ENCODE measurements at regions not wholly inside any gene's neighbourhood (a gene's known extent, or its start where the extent isn't known, plus 50 kb on each side); places are given as distances from the start of the nearest gene placed in this dataset.

DNA sequence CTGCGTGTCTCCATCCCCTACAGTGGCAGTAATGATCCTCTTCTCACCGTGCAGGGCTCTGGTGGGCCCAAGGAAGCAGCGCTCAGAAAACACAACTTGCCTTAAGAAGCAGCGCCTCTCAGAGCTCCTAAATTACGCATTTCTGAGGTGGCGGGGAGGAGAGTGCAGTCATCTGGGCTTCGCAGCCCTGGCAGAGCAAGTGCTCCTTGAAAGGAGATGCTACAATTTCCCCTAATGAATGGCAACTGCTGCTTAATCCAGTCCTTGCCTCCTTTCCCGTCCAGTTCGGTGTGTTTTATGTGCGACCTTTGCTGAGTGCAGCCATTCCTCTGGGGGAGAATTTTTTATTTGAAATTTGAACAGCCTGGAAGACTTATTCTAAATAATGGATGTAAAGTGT is 287.3 kb downstream of the PTPRU start:
- no peak for DNase-seq (ENCODE audit: low spot score)

DNA sequence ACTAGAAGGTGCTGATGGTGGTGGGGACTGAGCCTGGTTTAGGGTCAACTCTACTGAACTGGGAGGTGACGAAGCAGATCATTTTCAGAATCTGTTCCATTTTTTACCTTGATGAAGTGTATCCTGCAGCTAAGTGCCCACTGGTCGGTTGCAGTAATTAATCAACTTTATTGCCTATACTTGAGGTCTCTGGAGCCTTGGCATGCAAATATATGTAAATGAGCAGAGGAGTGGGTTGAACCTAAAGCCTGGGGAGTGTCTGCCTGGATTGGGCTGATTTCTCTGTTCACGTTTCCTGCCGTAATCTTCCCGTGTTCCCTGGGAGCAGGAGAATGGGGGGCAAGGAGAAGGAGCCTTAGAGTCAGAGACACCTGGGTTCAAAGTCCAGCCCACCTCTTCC is 286.8 kb downstream of the PTPRU start:
- no peak for DNase-seq (ENCODE audit: low spot score)

DNA sequence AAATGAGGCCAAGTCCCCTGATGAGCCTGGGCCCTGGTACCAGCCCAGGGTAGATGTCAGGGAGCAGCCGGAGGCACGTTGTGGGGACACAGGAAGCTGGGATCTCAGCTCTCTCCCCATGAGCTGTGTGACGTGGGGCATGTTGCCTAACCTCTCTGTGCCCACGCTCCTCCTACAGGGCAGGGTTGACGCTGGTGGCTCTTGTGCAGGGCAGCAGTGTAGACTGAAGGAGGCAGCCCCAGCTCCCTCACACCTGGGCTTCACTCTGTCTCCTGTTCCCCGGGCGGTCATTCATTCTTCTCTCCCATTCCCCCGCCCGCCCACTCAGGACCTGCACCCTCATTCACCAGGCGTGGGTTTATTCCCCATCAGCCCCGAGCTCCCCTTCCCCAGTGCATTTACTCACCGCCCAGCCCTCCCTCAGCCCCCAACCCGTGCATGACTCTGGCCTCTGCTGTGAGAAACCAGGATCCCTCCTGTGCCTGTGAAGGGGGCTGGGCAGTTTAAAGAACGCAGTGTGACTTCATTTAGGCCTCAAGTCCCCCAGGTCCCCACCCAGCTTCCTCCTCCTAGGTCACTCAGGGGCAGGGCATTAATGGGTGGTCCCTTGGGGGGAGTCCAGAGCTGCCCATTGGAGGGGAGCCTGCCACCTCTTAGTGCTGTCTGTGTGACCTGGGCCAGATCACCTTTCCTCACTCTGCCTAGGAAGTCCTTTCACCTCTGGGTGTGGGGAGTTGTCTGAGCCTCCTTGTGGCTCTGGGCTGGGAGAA is 285.7 kb downstream of the PTPRU start:
- no peak for DNase-seq (ENCODE audit: low spot score)

DNA sequence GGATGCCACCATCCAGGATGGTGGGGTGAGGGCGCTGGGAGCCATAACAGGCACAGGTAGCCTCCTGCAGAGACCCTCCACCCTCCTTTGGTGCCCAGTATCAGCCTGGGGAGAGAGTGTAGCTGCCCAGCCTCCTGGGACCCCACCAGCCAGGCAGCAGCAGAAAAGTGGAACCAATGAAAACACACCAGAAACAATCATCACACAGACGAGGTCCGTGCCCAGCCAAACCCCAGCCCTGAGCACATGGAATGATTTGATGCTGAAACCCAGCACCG is 285.1 kb downstream of the PTPRU start:
- DNase-seq (ENCODE audit: low spot score), result no peak

DNA sequence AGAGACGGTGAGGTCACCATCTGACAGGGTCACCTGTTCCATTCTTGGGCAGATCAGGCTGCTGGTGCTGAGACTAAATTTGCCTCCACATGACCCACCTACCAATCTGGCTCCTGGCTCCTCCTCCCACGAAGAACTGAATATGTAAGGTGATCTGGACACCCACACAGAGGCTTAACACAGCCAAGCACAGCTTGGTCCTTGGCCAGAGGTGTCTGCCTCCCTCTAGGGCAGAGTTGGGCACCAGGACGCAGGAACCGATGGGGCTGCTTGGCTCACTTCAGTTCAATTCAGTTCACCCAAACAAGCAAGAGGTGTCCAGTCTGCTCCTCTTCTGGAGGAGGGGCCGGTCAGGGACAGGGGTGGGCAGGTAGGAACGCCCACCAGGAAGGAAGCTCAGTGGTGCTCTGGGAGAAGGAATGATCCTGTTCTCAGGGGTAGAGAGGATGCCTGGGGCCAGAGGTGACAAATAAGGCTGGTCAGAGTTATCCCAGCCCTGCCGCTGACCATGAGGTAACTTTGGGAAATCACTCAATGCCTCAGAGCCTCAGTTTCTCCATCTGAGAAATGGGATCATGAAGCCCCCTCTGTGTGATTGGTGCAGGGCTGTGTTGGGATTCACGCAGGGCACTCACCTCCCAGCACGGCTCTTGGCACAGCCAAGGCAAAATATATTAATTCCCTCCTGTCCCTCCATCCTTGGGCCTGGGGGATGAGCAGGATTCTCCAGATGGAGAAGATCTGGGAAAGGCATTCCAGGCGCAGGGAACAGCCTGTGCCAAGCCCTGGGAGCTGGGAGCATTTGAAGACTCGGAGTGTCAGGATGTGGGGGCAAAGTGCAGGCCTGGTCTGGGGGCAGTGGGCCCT is 284.5 kb downstream of the PTPRU start:
- DNase-seq (ENCODE audit: low spot score), result no peak

DNA sequence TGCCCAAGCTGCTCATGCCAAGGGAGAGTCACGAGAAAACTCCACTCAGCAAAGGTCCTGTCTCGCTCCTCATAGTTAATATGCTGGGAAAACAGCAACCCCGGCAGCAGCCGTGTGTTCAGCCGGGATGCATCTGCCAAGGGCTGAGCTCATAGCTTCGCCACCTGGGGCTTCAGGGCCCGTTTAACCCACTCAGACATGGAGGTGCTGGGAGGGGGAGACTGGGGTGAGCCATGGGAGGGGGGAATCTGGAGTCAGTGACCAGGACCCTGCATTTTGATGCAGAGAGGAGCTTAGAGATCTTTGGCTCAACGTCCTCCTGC is 283.4 kb downstream of the PTPRU start:
- no peak for DNase-seq (ENCODE audit: low spot score)

DNA sequence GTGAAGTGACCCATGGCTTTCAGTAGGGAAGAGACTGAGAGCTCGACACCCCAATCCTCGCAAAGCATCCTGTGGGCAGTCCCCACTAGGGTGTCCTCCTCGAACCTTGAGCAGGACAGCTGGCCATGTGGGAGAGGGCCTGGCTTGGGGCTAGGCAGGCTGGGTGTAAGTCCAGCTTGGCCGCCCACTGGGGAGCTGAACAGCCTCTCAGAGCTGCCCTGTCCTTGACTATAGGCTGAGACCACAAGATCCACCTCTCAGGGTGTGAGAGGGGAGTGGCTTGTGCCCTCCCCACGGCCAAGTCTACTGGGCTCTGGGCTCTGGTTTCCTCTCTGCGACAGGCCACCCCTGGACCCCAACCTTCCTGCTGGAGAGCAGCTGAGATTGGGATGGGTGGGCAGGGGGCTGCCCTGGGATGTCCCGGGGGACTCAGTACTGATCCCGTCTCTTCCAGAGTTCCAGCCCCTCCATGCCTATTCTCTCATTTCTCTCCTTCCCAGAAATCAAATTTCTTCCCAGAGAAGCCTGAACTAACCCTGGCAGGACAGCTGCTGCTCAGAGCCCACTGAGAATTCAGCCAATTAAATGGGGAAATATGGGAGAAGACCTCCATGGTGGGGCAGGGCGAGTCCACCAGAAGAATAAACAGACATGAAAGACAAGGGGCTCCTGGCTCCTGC is 282.9 kb downstream of the PTPRU start:
- peak; percentile 9 for DNase-seq (ENCODE audit: low spot score)

DNA sequence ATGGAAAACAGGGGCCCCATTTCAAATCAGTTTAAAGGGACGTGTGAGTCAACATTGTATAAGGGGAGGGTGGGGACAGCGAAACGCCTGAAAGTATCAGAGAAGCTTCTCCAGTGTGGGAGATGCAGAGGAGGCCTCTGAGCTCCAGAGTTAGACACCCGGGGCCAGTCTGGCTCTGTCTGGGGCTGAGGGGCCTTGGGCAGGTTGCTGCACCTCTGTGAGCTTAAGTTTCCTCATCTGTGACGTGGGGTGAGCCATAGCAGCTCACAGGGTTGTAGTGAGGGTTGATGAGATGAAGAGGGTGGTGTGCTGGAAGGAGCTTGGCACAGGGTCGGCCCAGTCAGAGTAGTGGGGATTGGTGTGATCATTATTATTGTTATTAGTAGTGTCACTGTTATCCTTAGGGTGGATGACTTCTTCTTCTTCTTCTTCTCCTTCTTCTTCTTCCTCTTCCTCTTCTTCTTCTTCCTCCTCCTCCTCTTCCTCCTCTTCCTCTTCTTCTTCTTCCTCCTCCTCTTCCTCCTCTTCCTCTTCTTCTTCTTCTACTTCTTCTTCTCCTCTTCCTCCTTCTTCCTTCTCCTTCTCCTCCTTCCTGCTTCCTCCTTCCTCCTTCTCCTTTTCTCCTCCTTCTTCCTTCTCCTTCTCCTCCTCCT is 282.0 kb downstream of the PTPRU start:
- peak; percentile 4 for DNase-seq (ENCODE audit: low spot score)

DNA sequence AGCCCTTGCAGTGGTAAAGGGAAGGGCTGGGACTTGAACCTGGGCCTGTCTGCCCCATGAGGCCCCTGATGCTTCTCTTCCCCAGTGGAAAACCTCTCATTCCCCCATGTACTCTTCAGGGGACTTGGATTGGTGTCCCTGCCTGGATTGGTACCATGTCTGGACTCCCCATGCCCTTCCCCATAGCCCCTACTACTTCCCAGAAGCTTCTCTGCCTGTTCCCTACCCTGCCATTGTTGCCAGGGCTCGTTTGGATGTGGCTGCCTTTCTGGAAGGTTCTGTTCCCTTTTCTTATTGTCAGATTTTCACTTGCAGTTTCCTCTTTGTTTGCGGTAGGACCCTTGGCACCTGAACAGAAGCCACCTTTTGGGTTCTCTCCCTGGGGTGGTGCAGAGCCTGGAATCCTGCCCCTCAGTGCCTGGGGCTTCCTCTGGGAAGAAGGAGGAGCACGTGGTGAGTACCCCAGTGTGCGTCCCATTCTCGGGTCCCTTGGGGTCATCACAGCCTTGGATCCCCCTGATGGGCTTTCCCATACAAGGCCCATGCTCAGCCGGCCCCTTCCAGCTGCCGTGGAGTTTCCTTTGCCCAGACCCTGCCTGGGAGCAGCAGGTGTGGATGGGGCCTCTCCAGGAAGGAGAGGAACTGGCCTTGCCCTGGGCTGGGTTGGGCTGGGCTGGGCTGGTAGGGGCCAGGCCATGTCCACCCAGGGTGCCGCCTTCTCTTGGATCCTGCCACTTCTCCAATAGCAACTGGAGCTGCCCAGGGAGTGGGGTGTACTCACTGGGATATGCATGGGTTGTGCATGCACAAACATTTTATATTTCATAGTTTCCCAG is 281.1 kb downstream of the PTPRU start:
- no peak for DNase-seq (ENCODE audit: low spot score)

DNA sequence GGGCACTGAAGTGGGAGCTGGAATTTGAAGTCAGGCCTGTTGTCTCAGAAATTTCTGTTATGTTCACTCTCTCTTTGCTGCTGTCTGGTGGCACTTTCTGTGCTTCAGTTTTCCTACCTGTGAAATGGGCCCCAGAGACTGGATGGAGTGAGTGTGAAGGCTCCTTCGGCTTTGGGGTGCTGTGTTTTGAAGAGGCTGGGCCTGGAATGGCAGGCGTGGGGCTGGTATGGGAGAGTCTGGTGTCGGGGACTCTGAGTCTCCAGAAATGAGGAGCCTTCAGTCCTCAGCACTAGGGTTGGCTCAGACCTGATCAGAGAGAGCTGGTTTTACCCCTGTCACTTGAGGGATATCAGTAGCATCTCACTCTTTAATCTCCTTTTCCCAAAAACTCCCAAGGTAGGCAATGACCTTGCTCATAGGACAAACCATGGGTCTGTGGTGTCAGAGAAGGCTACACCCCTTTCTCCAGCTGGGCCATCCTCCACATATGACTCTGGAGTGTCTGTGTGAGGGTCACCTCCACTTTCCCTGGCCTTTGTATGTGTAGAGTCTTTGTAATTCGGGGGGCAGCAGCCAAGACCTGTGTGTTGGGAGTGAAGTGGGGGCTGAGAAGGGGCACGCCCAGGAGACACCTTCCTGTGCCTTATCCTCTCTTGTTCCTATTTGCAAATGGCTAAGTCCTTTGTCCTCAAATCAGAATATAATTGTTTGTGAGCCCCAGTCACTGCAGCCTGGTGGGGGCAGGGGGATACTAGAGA is 279.9 kb downstream of the PTPRU start:
- DNase-seq (ENCODE audit: low spot score), result no peak

DNA sequence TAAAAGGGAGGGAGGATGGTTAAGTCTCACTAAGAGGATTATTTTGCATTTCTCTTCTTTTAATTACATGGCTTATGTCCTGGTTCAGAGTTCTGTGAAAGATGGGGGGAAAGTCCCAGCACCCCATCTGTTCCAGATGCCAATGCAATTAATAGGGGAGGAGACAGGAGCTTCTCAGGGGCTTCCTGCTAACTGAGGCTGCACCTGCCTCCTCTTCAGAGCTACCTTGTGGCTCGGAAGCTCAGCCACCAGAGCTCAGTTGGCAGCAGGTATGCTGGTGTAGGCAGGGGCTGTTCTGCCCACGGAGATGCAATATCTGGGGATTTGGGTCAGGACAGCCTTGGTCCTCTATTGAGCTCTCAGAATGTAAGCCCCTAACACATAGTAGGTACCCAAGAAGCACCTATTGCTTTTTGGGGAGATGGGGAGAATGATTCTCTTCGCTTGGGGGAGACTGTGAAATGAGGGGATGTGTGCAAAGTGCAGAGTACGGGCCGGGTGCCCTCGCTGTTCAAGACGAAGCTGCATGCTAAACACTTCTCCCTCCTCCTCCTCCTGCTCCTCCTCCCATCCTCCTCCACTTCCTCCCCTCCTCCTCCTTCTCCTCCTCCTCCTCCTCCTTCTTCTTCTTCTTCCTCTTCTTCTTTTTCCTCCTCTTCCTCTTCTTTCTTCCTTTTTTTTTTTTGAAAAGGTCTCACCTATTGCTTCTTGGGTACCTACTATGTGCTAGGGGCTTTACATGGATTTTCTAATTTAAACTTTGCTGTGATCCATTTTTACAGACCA is 279.0 kb downstream of the PTPRU start:
- peak; percentile 70 for DNase-seq (ENCODE audit: low spot score)

DNA sequence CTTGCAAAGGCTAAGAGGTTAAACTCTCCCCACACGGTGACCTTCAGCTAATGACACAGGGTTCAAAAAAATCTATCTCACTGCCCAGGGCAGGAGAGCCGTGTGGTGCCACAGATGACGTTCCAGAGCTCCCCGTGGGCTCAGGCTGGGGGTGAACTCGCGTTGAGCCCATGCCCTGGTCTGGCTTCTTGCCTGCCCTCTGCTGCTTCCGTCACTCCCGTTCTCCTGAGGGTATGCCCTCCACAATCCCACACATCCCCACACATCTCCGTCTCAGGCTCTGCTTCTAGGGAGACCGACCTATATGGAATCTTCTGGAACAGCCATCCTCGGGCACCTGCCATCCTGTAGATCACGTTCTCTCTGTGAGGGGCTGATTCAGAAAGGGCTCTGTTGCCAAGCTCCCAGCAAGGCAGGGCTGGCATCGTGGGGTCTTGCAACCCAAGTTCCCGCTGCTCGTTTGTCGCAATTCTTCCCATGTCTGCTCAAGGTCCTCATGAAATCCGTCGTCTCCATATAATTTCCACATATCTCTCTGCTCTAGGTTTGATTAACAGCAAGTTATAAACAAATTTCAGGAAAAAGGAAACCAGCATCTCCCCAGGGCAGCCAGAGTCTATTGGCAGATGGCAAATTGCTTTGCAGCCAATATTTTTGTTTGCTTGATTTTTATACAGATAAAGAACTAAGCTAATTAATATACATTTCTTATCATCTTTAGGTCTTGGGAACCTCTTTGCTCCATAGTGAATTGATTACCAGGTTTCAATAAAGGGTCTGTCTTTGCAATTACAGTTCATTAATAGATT is 278.2 kb downstream of the PTPRU start:
- peak; percentile 51 for DNase-seq (ENCODE audit: low spot score)

DNA sequence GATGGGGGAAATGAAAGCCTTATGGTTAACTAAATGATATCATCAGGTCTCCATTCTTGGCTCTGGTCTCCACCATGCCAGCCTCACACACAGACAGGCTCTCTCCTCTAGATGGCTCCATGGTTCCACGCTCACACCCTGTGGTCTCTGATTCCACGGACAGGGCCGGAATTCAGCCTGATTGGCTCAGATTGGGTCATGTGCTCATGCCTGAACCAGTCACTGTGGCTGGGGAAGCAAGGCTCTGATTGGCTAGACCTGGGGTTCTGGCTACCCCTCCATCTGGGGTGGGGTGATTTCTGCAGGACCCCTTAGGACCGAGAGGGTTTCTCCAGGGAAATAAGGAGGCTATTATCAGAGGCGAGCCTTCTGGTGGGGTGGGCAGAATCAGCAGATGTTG is 277.0 kb downstream of the PTPRU start:
- peak; percentile 74 for DNase-seq (ENCODE audit: low spot score)

DNA sequence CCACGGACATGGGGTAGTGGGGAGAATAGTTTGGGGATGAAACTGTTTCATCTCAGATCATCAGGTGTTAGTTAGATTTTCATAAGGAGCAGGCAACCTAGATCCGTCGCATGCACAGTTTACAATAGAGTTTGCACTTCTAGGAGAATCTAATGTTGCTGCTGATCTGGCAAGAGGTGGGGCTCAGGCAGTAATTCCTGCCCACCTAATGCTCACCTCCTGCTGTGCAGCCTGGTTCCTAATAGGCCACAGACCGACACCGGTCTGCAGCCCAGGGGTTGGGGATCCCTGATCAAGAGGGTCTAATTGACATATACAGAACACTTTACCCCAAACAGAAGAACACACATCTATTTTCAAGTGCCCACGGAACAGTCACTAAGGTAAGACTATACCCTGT is 275.1 kb downstream of the PTPRU start:
- DNase-seq (ENCODE audit: low spot score), result no peak

DNA sequence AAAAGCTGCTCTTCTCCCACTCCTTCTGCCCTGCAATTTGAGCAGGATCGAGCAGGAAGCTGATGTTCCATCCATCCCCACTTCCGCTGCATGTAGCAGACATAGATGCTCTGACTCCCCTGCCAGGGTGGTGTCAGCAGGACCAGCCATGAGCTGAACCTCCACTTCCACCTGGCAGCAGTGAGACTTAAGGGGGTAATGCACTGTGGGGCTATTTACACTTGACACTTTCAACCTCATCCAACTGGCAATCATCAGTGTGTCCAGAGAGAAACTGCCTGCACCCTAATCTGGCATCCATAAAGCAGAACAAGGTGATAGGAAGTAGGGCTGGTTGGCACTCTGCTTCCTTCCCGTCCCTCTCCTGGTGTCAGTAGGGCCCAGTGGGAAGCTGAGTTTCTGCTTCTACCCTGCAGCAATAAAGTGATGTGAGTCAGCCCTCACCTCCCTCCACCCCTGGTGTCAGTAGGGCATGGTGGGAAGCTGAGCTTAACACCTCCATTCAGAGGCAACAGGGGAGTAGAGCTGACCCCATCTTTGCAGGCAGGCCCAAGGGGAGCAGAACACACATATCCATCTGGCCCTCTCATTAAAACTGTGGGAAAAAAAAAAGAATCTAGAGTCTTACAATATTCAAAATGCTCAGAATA is 272.3 kb downstream of the PTPRU start:
- no peak for DNase-seq (ENCODE audit: low spot score)

DNA sequence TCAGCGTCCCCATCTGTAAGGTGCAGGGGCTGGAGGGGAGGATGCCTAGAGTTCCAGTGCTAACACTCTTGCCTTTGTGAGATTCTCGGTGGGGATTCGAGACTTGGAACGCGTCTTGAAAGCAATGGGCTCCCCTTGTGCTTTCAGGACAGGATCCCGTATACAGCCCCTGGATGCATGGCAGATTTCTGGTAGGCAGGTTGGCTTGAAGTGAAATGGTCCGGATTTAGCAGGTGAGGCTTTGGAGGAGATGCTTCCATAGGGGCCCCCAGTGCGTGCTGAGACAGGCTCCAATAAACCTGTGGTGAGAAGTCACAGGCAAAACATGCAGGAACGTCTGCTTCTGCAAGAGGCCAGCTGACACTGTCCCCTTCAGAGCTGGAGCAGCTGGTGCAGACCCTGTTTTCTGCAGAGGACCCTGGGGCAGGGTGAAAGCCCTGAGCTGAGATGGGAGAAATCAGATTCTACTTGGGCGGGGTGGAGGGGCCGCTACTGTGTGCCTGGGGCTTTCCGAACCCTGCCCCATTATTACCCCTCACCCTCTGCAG is 270.4 kb downstream of the PTPRU start:
- DNase-seq (ENCODE audit: low spot score), result no peak

DNA sequence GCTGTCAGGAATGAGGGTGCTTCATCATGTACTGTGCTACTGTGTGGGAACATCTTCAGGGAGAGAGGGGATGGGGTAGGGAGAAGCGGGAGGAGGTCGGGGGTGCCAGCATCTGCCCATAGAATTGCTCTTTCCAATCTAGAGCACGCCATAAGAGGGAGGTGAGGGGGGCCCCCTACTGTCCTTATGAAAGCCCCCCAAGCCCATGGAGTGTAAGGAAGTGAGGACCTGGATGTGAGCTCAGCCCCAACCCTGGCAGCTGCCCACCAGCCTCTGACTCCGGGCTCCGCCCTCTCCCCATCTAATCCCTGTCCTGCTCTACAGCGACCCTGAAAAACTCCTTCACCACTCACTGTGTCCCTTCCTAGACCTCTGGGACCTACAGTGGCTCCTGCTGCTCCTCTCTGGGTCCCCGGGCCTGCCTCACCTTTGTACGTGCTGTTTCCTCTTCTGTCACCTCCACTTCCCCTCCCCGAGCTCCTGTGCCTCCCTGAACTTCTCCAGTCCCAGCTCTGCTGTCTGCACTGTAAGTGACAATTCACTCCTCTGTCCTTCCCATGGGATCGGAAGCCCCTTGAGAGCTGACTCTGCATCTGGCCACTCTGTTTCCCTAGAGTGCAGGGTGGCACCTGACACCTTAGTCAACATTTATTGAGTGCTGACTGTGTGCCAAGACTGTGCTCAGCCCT is 269.4 kb downstream of the PTPRU start:
- DNase-seq (ENCODE audit: low spot score), result no peak
